ENCODE measurements at regions not wholly inside any gene's neighbourhood (a gene's known extent, or its start where the extent isn't known, plus 50 kb on each side); places are given as distances from the start of the nearest gene placed in this dataset.

- no peak for DNase-seq
Measured at GRCh38 chr2:190810981-190811587, 69.5 kb upstream of the GLS start.

GRCh38 chr2:190811811-190812210 lies 68.8 kb upstream of the GLS start:
- no peak for DNase-seq

GRCh38 chr2:190812506-190813294 lies 67.9 kb upstream of the GLS start:
- DNase-seq = no peak

- no peak for DNase-seq
Measured at GRCh38 chr2:190815226-190815625, 65.4 kb upstream of the GLS start.

GRCh38 chr2:190817082-190817481 lies 63.5 kb upstream of the GLS start:
- no peak for DNase-seq

- DNase-seq = no peak
Measured at GRCh38 chr2:190819840-190820301, 60.8 kb upstream of the GLS start.

GRCh38 chr2:190820416-190820815 lies 60.2 kb upstream of the GLS start:
- no peak for DNase-seq

- DNase-seq = no peak
Measured at GRCh38 chr2:190822043-190822442, 58.6 kb upstream of the GLS start.

- no peak for DNase-seq
Measured at GRCh38 chr2:190827720-190828119, 52.9 kb upstream of the GLS start.

GRCh38 chr2:190829642-190830041 lies 51.0 kb upstream of the GLS start:
- no peak for DNase-seq

Data from activated effector memory CD4-positive, alpha-beta T cell treated with anti-CD3 and anti-CD28 coated beads, Interleukin-2, amount 50 U/mL, for 16 hours (primary cell).